GM18867 (cell line): ENCODE measurements at regions not wholly inside any gene's neighbourhood (a gene's known extent, or its start where the extent isn't known, plus 50 kb on each side); places are given as distances from the start of the nearest gene placed in this dataset.

ENCODE experiments used
- ATAC-seq: cut with Tn5 transposase; IDR thresholded peaks from one replicate; pipeline ENCODE4 v1.9.1; 2021; ENCODE audit warnings: mild to moderate bottlenecking, moderate library complexity; ENCODE audit not compliant: unreplicated experiment

GRCh38 chrX:43560247-43560946 is 95.7 kb upstream of the MAOA start:
- ATAC-seq = no peak

DNA sequence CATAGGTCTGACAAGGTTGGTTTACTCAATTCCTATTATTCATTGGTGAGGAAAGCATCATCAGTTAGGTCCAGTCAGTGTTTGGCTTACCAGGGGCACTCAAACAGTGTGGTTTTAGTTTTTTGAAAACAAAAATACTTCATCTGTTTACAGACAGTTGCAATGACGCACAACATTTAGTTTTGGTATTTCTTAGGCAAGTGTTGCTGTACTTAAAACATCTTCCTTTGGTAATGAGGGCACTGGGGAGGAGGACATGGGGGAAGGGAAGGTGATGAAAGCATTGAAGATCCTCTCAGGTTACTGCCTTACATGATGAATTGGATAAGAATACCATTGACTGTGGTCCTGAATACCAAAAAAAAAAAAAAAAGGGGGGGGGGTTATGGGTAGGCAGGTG is 93.7 kb upstream of the MAOA start:
- no peak for ATAC-seq

DNA sequence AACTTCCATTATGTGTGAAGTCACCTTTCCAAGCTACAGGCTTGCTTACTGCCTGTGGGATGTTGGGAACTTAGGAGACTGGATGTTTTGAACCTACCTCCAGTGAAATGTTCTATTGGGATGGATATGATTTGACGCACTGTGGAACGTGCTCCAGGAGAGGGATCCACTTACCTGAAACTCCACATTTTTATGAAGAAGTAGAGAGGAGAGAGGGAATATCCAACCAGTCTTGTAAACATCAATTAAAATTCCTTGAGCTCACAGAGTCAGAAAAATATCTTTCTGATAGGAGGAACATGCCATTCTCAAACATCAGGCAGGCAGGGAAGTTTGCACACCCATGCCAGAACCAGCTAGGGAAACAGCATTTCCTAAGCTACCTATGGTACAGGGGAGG is 91.1 kb upstream of the MAOA start:
- ATAC-seq = no peak

DNA sequence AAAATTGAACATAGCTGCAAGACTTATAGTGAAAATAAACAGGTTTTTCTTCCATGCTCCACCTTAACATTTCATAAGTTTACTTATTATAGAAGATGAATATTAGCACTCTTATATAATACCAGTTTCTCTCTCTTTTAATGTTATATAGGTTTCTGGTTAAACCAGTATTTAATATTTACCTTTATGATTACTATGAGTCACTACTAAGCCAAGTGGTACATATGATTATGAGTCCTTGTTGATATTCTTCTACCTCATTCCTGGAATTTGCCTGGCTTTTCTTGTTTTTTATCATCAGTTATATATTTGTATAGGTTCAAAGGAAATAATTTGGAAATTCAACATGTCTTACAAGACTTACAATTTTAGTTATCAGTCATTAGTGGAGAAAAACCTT is 89.9 kb upstream of the MAOA start:
- no peak for ATAC-seq

GRCh38 chrX:43573441-43574015 is 82.6 kb upstream of the MAOA start:
- ATAC-seq = no peak

GRCh38 chrX:43580621-43581020 is 75.5 kb upstream of the MAOA start:
- ATAC-seq = no peak

DNA sequence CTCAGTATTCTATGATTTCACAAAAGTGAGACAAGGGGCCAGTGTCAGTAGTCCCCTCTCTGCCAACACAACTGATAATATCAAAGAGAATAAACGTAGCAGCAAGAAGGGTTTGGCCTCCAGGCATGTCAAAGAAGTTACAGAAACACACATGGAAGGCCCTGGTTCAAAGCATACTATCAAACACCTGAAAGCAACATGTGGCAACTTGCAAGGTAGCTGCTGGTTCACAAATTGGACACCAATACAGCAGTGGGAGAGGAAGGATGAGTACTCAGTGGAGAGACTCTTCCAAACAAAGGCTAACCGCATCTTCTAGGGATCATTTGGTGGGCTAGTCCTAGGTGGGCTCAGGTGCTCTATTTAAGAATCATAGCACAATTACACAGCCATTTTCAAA is 74.9 kb upstream of the MAOA start:
- no peak for ATAC-seq

DNA sequence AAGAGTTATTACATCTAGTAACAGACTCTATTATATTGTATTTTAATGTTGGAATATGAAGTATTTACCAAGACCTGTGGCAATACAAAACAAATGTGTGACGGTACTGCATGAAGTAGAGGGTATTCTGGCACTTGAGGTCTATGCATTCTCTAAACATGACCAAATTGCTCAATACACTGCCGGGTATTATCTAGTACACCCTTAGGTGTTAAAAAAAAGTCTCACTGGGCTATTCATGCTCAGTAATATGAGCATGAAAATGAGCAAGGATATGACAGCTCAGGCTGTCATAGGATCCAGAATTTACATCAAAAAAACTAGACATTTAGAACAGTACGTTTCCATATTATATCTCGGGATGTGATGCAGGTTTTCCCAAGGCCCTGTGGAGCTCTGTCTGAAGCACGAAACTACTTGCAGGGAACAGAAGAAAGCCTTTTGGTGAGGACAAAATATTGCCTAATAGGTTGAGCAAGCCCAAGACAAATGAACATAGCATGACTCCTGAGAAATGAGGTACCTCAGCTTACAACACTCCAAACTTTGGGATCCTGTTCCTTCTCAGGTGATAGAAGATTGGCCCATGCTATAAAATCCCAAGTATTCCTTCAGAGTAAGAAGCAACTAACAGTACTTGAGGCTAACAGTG is 74.1 kb upstream of the MAOA start:
- ATAC-seq = no peak

DNA sequence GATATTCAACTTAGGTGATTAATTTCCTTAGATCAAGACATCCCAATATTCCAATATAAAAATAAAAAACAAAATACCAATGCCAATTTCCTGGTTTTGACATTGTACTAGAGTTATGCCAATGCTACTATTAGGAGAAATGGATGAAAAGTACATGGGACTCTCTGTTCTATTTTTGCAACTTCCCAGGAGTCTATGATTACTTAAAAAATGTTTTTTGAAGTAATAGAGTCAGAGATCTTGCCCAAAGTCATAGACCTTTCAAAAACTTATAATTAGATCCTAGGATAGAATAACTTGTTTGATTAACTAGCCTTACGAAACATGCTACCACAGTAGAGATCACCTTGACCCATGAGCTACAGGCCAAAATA is 73.6 kb upstream of the MAOA start:
- ATAC-seq = no peak

DNA sequence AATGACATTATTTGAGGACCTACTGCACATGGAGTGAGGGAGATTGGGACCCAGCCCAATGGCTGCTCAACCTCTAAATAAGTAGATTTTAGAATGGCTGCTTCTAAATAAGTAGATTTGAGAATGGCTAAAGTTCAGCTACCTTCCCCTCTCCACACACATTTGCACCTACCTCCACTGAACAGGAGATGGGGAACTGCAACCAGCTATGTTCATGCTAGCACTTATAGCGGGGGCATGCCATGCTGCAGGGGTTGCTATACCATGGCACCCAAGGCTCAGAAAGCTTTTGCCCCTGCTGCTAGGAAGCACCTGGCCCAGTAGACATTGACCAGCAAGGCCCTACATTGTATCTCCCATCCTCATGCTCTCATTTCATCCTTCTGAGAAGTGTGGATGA is 70.2 kb upstream of the MAOA start:
- no peak for ATAC-seq

- ATAC-seq = no peak
These were observed 69.3 kb upstream of the MAOA start for GRCh38 chrX:43586830-43587229.

DNA sequence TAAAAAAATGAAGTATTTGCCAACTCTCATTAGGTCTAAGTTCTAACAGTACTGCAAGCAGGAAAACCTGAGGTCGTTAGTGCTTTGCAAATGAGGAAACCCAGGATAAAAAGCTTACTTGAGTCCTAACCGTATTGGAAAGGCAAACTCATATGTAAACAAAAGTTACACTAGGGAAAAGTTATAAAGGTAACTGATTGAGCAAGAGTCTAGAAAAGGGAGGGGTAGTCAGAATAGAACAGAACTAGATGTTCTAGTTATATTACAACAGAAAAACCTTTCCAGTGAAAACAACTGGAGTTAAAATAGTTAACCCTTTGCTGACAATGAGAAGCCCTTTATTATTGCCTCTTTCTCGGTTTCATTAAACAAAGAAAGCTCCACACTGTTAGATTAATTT is 66.4 kb upstream of the MAOA start:
- no peak for ATAC-seq

GRCh38 chrX:43590150-43590549 is 65.9 kb upstream of the MAOA start:
- ATAC-seq = no peak

GRCh38 chrX:43592597-43592996 is 63.5 kb upstream of the MAOA start:
- ATAC-seq = no peak

DNA sequence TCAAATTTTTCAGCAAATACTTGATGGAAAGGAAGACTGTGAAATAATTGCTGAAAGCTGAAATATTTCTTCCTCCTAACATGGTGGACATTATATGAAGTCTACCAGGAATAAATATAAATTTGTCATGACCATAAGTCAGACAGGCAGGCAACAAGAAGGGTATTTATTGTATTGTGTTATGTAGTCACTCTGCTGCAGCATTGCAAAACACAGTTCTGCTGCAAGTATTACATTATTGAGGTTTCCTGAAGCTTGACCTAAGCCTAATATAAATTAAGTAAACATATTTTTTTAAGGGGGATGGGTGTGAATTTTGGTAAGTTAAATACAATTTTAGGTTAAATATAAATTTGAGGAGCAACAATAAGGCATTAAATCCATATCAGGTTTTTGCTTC is 60.2 kb upstream of the MAOA start:
- no peak for ATAC-seq

DNA sequence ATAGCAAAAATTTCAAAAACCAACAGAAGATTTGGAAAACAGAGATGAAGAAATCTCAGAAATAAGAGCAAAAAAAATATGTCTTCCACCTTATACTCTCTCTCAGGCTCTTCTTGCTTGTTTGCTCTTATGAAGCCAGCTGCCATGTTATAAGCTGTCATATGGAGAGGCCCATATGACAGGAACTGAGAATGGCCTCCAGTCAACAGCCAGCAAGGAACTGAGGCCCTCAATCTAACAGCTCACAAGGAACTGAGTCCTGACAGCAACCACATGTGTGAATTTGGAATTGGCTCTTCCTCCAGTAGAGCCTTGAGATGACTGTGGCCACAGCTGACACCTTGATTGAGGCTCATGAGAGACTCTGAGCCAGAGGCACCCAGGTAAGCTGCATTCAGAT is 51.3 kb upstream of the MAOA start:
- ATAC-seq = no peak

DNA sequence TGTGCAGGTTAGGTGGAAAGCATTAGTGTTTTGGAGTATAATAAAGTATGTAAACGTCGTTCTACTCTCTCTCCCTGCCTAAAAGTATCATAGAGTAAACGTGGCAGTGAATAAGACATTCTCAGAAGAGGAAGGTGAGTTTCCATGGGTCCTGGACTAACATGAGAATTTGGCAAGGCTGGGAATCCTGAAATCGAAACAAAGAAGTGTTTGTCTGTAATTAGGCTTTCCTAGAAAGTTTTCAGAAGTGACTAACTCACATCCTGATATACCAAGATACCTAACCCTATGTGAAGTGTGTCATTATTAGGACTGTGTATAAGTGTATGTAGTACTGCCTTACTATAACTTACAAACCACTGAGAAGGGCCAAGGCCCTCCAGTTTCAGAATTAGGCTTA is 50.7 kb upstream of the MAOA start:
- no peak for ATAC-seq
